SKM-1 treated with dmso at 0.1 percent for 144 hours (cell line): ENCODE measurements at regions not wholly inside any gene's neighbourhood (a gene's known extent, or its start where the extent isn't known, plus 50 kb on each side); places are given as distances from the start of the nearest gene placed in this dataset.

Experiments
- DNase-seq: peaks from one replicate; lab custom pipeline; 2025; ENCODE audit not compliant: unreplicated experiment; lab: John Stamatoyannopoulos, UW

GRCh38 chr6:138550346-138550767, 51.1 kb upstream of the NHSL1 start:
- DNase-seq: no peak

- DNase-seq: no peak
Observed at GRCh38 chr6:138554146-138554545, 54.9 kb upstream of the NHSL1 start.

- no peak for DNase-seq
Observed at GRCh38 chr6:138555421-138555988, 56.2 kb upstream of the NHSL1 start.

GRCh38 chr6:138557147-138557546, 57.9 kb upstream of the NHSL1 start:
- DNase-seq: no peak

- no peak for DNase-seq
Observed at GRCh38 chr6:138559143-138559542, 59.8 kb upstream of the NHSL1 start.

- no peak for DNase-seq
Observed at GRCh38 chr6:138560130-138560860, 61.0 kb upstream of the NHSL1 start.

- DNase-seq: no peak
Observed at GRCh38 chr6:138562691-138563090, 63.4 kb upstream of the NHSL1 start.

- DNase-seq: no peak
Observed at GRCh38 chr6:138563231-138563630, 63.9 kb upstream of the NHSL1 start.

- DNase-seq: no peak
Observed at GRCh38 chr6:138563650-138564049, 64.4 kb upstream of the NHSL1 start.

- no peak for DNase-seq
Observed at GRCh38 chr6:138564170-138564721, 65.0 kb upstream of the NHSL1 start.

- DNase-seq: no peak
Observed at GRCh38 chr6:138567052-138567451, 67.8 kb upstream of the NHSL1 start.

- DNase-seq: no peak
Observed at GRCh38 chr6:138568997-138569396, 69.7 kb upstream of the NHSL1 start.

- no peak for DNase-seq
Observed at GRCh38 chr6:138569554-138569953, 70.3 kb upstream of the NHSL1 start.

GRCh38 chr6:138569970-138570724, 70.9 kb upstream of the NHSL1 start:
- no peak for DNase-seq

GRCh38 chr6:138570725-138571029, 71.4 kb upstream of the NHSL1 start:
- DNase-seq: no peak

GRCh38 chr6:138571181-138571580, 71.9 kb upstream of the NHSL1 start:
- no peak for DNase-seq

- DNase-seq: no peak
Observed at GRCh38 chr6:138571585-138572166, 72.4 kb upstream of the NHSL1 start.

- DNase-seq: no peak
Observed at GRCh38 chr6:138572167-138572875, 73.0 kb upstream of the NHSL1 start.

- DNase-seq: no peak
Observed at GRCh38 chr6:138572885-138573284, 73.6 kb upstream of the NHSL1 start.

GRCh38 chr6:138575257-138575656, 76.0 kb upstream of the NHSL1 start:
- no peak for DNase-seq

GRCh38 chr6:138576313-138576712, 77.0 kb upstream of the NHSL1 start:
- DNase-seq: no peak
